ENCODE measurements at regions not wholly inside any gene's neighbourhood (a gene's known extent, or its start where the extent isn't known, plus 50 kb on each side); places are given as distances from the start of the nearest gene placed in this dataset.

DNA sequence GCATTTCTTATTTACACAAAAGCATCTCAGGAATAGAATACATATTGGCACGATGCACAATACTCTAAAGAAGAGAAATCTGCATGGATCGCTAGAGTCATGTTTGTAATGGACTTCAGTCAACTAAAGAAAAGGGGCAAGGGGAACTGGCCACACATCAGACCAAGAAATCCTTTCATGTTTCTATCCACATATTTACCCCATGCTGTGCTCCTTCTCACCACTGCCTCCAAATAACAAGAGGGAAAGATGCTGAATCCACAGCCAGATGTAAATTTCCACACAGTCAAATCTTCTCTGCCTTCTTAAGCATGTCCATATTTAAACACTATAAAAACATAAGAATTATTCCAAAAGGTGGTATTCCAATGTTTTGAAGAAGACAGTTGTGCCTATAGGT is 67.6 kb downstream of the COX18 start:
- no peak for DNase-seq (ENCODE audit: low spot score)

DNA sequence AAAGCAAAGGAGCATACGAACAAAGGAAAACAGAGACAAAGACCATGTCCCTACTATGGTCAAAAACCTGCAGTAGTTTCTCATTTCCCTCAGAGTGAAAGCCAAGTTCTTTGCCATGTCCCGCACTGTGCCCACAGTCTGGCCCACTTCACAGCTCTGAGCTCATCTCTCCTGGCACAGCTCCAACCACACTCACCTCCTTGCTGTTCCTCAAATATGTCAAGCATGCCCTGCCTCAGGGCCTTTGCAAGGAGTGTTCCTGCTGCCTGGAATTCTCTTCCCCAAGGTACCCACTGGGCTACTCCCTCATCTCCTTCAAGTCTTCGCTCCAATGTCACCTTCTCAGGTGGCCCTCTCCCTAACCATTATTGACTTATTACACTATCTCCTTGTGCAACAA is 72.1 kb downstream of the COX18 start:
- DNase-seq (ENCODE audit: low spot score), result no peak

DNA sequence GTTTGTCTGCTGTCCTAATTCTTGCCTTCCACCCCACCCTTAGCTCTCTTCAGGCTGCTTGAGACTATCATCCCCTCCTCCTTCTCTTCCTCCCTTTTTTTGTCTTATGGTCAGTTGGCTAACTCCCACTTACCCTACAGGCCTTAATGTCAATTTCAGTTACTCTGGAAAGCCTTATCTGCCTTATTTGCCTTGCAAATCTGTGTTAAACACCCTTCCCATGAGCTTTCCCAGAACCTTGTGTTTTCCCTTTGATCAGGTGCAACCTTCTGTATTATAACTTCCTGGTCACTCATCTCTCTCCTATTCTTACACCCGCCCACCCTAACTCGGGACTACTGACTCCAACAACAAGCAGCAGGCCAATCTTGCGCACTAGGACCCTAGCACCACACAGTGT is 74.8 kb downstream of the COX18 start:
- no peak for DNase-seq (ENCODE audit: low spot score)

DNA sequence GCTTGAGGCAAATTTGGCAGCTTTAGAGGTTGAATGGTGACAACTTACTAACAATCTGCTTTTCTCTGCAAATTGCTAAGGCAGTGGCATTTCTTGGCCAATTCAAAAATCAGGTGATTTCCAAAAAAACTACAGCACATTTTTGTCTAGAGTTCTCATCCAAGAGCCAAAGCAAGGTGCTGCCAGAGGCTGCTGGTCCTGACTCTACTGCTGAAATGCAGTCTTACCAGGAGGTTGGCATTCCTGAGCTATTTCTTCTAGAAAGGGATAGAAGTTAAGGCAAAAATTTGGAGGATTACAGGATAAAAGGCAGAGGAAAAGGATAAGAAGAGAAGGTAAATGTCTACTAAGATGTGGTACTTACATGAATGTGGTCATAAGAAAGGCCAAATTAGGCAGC is 75.6 kb downstream of the COX18 start:
- DNase-seq (ENCODE audit: low spot score), result no peak

DNA sequence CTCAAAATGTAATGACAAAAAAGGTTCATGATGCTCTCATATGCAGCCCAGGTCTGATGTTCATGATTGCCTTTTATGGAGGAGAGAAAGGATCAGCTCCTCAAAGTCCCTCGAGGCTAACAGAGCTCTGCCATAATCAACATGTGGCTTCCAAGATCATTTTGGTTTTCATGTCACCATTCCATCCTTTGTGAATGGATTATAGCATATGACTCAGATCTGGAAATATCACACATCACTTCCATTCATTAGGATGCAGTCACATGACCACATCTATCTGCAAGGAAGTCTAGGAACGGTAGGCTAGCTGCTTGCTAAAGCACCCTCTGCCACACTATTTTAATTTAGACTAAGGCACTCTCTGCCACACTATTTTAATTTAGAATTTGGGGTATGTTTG is 77.6 kb downstream of the COX18 start:
- no peak for DNase-seq (ENCODE audit: low spot score)

DNA sequence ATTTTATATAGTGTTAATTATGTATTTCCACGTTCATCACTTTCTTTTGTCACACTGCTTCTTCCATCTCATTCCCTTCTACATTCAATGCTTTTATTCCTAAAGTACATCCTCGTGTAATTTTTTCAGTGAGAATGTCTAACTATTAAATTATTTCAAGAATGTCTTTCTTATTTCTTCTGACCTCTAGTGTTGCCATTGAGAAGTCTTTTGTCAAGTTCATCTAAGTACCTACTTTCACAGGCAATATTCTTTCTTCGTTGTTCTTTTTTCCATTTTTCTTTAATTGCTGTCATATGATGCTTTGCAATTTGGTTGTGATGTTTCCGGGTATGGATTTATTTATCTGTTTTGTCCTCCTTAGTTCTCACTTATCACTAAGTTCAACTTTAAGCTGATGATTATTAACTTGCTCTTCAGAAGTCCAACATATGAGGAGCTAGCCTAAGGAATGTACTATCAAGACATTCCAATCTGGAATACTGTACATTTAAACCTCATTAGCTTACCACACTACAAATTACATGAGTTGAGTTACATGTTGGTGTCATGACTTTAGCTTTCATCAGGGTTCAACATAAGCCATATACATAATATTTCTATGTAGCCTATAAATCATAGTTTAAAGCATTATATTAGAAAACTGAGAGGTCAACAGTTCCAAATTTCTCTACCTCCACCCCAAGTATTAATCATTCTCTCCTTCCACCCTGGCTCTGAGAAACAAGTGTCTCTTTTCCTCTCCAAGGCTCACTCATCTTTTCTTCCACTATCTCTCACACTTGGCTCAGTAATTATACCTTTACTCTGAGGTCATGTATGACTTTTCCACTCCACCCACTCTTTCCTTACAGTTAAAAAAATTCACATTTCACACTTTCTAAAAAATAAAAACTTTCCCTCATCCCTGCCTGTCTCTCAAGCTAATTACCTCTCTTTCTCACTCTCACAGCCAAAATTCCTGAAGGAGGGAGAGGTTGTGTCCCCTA is 81.5 kb downstream of the COX18 start:
- DNase-seq (ENCODE audit: low spot score), result no peak

DNA sequence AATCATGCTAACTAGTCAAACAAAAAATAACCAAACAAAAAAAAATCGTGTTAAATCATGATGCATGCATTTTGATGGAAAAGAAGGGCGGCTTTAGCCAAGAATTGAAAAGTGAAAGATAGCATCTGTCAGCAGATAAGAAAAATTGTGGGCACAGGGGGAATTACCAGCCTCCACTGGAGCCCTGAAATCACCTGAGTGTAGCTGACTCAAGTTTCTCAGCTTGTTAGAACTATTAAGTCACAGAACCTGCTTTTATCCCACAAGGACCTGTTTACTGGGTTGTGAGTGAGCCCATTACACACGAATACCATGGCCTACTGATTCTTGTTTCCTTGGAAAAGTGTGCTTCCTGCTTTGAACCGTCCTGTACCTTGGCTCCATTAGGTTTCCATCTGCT is 85.2 kb downstream of the COX18 start:
- no peak for DNase-seq (ENCODE audit: low spot score)

DNA sequence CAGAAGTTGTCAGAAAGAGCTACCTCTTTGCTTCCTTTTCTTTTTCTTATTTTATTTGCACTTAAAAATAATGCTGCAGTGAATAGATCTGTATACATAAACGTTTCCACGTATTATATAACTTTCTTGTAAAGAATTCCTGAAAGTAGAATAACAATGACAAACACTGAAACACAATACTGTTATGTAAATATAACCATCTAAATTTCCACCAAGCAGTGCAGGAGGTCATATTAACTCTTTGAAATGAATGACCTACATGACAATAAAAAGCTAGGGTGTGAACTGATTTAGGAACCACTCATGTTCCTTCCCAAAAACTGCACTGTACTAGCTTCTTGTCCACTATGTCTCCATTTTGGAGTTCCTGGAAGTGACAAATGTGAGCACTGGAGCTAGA is 85.8 kb downstream of the COX18 start:
- DNase-seq (ENCODE audit: low spot score), result no peak

DNA sequence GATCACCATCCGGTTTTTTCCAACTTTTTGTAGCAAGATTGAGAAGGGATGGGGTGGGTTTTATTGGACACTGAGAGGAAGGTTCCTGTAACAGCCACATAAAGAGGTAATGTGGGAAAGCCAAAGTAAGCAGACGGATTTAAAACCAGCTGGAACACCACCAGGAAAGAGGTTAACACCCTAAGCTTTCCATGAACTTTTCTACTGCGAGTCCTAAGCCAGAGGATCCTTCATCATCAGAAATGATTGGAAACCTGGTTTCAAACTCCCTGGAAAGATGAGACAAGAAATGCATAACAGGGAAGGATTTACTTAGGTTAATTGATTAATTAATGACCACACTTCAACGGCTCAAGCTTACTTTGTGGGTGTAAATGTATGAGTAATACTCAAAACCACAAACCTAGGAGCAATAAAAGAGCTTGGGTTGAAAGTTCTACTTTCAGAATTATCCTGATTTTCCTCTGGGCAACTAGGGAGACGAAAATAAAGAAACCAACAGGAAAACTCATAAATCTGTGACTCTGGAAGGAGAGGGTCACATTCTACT is 91.5 kb downstream of the COX18 start:
- DNase-seq (ENCODE audit: low spot score), result no peak

DNA sequence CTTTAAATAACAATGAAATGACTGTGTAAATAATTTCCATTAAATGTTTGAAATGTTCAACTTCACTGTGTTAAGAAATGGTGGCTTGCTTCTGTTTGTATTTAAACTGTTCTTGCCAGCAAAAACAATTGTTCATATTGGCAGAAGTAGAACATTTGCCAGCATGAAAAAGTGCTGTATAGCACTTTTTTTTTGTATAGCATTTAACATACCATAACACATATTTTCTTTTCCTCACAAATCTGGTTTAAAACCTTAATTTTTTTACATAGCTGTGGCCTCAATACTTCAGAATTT is 94.1 kb downstream of the COX18 start:
- no peak for DNase-seq (ENCODE audit: low spot score)

DNA sequence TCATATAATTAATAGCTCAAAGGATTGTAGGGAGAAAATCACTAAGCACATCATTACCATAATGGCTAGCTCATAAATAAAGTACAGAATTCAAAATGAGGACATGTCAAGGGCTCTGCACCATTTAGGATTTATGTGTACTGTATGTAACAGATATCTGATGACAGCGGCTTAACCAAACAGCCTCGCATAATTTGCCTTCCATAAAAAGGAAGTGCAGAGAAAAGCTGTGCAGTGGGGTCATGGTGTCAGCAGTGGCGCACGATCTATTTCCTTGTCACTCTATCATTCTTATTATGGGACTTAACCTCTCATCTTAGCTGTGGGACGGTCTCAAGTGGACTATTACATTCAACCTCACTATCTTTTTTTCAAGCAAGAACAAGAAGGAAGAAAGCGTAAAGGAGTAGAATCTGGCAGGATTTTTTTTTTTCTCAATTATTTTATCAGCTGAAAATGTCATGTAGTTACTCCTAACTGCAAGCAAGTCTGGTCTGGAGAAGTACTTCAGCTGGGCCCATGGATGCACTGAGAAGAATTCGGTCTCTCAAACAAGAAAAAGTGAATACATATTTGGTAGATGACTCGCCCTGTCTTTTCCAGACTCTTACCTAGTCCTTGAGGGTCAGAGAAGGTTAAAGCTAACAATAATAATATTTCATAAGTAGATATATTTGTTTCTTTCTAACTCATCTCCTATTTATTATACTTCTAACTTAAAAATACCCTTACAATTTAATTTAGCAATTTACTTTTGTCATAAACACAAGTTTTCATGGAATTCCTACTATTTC is 94.6 kb downstream of the COX18 start:
- DNase-seq (ENCODE audit: low spot score), result no peak

DNA sequence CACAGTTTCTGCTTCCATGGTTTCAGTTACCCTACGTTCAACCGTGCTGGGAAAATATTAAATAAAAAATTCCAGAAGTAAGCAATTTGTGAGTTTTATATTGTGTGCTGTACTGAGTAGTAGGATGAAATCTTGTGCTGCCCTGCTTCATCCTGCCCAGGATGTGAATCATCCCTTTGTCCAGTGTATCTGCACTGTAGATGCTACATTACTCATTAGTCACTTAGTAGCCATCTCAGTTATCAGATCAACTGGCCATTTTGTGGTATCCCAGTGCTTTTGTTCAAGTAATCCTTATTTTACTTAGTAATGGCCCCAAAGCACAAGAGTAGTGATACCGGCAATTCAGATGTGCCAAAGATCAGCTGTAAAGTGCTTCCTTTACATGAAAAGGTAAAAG is 97.9 kb downstream of the COX18 start:
- DNase-seq (ENCODE audit: low spot score), result no peak

DNA sequence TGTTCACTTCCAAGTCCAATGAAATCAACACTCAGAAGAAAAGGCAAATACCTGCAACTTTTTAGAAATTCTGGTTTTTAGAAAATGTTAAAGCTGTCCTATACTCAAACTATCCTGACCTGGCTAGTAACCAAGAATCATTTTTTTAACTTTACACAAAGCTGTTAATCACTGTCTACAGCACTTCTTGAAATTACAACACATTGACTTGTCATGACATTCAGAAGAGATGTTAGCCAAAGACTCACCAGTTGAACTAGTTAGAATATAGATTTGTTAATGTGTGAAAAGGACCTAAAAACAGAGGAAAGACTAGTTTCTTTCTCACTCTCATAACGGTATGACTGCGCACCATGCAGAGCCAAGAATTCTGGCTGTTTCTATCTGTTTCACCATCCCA is 98.8 kb downstream of the COX18 start:
- no peak for DNase-seq (ENCODE audit: low spot score)

DNA sequence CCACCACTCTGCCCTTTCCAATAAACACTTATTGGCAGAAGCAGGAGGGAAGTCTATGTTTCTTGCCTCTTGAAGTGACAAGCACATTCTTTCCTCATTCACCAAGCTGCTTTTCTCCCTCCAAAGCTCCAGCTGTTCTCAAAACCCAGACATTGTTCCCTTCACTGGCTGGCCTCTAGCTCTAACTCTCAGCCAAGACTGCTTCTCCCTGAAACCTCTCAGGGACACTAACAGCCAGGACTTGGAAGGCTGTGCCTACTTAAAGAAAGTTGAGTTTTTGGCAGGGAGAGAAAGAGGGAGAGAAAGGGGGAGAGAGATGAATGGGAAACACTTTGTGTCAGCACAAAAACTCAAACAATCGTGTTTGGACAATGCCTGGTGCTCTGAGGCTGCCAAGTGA is 99.5 kb downstream of the COX18 start:
- no peak for DNase-seq (ENCODE audit: low spot score)

DNA sequence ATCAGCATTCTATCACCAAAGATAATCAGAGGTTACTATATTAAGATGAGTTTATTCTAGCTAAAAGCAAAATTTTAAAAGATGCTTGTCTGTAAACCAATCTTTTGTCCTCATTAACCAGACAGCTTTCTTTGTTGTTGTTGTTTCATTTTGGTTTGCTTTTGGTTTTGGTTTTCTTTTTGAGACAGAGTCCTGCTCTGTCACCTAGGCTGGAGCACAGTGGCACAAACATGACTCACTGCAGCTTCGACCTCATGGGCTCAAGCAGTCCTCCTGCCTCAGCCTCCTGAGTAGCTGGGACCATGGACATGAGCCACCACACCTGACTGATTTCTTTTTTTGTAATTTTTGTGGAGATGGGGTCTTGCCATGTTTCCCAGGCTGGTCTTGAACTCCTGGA is 102.9 kb downstream of the COX18 start:
- no peak for DNase-seq (ENCODE audit: low spot score)

DNA sequence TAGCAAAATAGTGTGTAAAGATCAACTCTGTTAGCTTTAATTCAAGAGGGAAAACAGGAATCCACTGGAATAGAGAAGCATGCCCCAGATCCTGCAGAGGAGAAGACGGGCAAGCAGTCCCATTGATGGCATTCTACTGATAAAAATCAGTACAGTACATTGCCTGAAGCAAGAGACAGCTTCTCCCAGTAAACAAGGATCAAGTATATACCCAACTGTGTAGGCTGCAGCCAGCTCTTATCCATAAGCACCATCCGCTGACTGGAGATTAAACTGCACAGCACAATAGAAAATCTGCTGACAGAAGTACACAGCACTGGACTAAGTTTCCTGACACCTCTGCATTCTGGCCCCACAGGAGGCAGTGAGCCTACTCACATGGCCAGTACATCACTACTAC is 110.1 kb downstream of the COX18 start:
- DNase-seq (ENCODE audit: low spot score), result no peak

DNA sequence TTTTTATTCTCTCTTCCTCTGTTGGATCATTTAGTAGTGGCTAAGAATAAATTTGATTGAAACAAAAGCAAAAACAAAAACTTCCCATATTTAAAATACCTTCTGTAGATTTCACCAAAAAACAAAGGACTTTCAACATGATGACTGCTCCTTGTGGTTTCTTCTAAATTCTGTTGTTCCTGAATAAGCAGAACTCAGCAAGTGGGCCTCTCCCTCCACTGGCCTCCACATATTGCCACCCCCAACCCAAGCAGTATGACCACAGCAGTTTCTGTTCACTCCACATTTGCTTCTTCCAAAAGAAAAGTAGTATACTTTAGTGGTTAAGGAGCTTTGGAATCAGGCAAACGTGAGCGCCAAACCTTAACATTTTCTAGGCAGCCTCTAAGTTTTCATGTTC is 114.7 kb downstream of the COX18 start:
- DNase-seq (ENCODE audit: low spot score), result no peak

DNA sequence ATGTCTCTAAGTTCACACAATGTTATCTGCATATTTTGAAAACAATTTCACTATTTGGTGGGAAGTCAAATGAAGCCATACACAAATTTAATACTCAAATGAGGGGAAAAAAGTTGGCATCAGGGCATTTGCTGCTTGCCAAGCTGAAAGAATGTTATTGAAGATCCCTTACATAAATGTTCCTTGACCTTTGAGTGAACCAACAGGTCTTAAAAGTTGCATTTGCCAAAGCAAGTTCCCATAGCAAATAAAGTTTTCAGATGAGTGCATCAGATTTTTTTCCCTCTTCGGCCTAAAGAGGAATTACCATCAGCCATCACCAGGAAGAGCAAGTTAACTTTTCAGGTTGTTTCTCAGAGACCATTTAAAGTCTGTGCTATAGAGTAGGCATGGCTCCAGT is 115.9 kb downstream of the COX18 start:
- DNase-seq (ENCODE audit: low spot score), result no peak

DNA sequence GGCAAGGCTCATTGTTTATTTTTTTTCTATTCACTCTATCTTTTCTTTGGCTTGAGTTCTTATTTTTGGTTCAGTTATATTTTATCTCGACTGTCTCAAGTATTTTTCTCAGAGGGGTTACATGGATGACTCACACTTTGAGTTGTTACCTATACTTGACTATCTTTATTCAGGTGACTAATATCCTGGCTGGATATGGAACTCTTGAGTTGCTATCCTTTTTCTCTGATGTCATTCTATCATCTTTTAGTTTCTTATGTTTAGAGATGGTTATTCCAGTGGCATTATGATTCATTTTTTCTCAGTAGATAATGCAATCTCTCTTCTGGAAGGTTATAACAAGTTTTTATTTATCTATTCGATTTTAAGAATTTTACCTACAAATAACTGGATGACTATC is 117.9 kb downstream of the COX18 start:
- DNase-seq (ENCODE audit: low spot score), result no peak

DNA sequence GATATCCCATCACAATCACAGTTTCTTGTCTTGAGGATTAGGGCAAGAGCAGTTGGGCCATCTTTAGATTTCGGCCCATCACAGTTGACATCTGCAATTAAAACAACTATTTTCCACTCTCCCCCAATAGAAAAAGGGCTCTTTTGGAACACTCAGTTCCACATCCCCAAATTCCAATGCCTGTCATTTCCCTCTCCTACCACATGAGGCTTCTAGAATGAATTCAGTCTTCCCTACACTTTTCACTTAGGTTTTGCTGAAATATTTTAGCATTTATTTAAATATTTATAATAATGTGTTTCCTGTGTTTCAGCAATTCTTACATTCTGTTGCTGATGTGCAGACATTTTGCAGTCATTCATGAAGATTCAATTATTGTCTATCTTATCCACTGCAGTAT is 118.4 kb downstream of the COX18 start:
- DNase-seq (ENCODE audit: low spot score), result no peak

DNA sequence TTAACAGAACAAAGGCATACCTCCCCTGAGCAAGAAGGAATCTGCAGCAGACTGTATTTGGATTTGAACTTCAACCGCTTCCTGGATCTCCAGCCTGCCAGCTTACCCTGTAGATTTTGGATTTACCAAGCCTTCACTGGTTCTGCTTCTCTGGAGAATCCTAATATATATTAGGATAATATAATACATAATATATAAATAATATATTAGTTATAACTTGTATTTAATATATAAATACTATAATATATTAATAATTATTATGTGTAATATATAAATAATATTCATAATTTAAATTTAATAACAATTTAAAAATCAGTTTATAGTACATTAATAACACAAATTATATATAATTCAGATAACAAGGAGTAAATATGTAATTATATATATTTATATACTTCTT is 121.4 kb downstream of the COX18 start:
- DNase-seq (ENCODE audit: low spot score), result no peak

DNA sequence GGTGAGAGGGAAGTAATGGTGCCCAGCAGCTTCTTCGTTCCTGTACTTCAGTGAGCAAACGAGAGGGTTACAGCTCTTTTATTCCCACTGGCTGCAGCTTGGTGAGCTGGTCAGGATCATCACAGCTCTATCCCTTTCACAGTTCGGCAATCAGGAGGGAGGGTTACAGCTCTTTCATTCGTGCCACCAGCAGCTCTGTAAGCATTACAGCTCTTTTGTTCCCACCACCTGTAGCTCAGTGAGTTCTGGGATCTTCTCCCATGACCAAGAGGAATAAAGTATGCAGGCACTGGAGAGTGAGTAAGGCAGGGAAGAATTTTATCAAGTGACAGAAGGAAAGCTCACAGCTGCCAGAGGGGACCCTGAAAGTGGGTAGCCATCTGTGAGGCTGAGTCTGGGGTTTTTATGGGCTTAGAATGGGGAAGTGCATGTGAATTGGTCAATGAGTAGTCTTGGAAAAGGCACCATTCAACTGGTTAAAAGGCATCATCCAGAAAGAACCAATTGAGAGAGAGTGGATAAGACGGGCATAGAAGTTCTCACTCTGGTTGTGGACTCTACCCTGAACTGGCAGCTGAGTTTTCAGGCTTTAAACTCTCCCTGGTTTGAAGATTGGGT is 123.7 kb downstream of the COX18 start:
- no peak for DNase-seq (ENCODE audit: low spot score)

DNA sequence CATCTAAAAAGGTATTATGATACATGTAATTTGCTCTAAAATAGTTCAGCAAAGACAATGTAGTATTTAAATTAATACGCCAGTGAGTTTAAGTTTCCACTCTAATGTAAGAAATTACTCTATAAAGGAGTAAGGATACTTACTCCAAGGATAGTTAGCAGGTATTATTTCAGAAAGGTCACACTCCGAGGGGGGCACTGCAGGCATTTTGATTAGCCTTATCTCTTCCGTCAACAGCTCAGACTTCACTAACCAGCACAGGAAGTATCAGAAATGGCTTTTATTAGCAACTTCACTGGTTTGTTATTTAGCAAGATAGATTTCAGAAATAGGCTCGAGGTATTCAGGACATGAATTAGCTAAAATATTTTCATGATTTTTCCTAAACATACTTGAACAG is 127.0 kb downstream of the COX18 start:
- DNase-seq (ENCODE audit: low spot score), result no peak

Measured in NAMALWA (cell line).